ENCODE measurements at regions not wholly inside any gene's neighbourhood (a gene's known extent, or its start where the extent isn't known, plus 50 kb on each side); places are given as distances from the start of the nearest gene placed in this dataset.

DNA sequence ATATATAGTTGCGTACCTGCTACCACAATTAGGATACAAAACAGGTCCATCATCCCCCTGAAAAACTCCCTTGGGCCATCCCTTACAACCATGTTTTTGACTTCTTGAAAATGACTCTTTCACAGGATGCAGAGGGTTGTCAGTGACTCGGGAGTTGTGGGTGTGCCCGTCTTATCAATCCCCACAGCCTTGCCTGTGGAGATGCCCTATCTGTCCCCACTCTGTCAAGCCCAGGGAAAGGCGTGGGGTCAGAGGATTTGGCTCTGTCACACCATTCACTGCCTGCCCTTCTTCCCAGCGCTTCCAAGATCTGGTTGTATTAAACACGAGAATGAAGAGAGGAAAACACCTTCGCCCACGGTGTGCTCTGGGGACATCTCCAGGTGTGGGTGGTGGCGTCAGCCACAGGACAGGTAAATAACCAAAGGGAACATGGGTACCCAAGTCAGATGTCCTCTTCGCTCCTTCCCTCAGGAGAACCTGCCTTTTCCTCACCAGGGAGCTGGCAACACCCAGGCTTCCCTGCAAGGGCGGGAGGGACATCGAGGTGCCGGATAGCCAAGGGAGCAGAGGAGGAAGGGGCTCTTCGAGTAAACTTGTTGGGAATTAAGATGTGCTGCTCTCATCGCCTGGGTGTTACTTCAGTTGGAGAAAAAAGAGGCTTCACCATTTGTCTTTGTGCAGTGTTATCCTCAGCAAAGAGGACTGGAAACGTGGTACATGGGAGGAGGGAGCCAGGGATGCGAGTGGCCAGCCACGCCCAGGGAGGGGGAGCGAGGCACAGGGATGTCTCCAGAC lies 100.3 kb downstream of the B3GNT2 start (continued):
- TF ChIP-seq, protein P1, sequence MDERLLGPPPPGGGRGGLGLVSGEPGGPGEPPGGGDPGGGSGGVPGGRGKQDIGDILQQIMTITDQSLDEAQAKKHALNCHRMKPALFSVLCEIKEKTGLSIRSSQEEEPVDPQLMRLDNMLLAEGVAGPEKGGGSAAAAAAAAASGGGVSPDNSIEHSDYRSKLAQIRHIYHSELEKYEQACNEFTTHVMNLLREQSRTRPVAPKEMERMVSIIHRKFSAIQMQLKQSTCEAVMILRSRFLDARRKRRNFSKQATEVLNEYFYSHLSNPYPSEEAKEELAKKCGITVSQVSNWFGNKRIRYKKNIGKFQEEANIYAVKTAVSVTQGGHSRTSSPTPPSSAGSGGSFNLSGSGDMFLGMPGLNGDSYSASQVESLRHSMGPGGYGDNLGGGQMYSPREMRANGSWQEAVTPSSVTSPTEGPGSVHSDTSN (CRISPR knock-in tag; IDR thresholded peaks at IDR 0.05; ENCODE audit: low read depth): no peak
- TF ChIP-seq, protein P1 (tag; conservative IDR thresholded peaks at IDR 0.05; ENCODE audit: low read depth): peak; percentile 73
- no peak for TF ChIP-seq CBX2 (IDR thresholded peaks at IDR 0.05; ENCODE audit: insufficient read depth, low read length, poor library complexity, severe bottlenecking)
- peak in 1 of 2 experiments; percentile 28; a peak in 1 of 3 replicates for TF ChIP-seq CBX3 (IDR thresholded peaks at IDR 0.05; ENCODE audit: borderline replicate concordance in 1 of 2, low read length in 2 of 2)
- TF ChIP-seq E2F3 (CRISPR knock-in tag; IDR thresholded peaks at IDR 0.05): 0 out of 2 replicates have a peak, but pooled peaks have one; percentile 19
- TF ChIP-seq TBL1XR1 (IDR thresholded peaks at IDR 0.05; ENCODE audit: low read length in 2 of 2): peak; percentile 75 to 81; a peak in 3 of 4 replicates
- TF ChIP-seq TAF9B (IDR thresholded peaks at IDR 0.05; ENCODE audit: partially characterized antibody): peak; percentile 59
- TF ChIP-seq, protein P2, sequence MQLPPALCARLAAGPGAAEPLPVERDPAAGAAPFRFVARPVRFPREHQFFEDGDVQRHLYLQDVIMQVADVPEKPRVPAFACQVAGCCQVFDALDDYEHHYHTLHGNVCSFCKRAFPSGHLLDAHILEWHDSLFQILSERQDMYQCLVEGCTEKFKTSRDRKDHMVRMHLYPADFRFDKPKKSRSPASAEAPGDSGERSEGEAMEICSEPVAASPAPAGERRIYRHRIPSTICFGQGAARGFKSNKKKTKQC (CRISPR knock-in tag; IDR thresholded peaks at IDR 0.05): peak; percentile 70; the same call in 1 of the 2 replicates
- TF ChIP-seq HDAC1 (IDR thresholded peaks at IDR 0.05): peak in 1 of 2 experiments; percentile 89; a peak in 2 of 4 replicates
- no peak for TF ChIP-seq NR4A1 (CRISPR knock-in tag; IDR thresholded peaks at IDR 0.05)
- TF ChIP-seq NR4A1 (tag; IDR thresholded peaks at IDR 0.05): 0 out of 2 replicates have a peak, but pooled peaks have one; percentile 17
- no peak for TF ChIP-seq ZNF224 (CRISPR knock-in tag; IDR thresholded peaks at IDR 0.05)
- TF ChIP-seq ZNF583 (CRISPR knock-in tag; IDR thresholded peaks at IDR 0.05): 0 out of 2 replicates have a peak, but pooled peaks have one; percentile 71
- peak; percentile 4 to 26; a peak in 1 of 4 replicates for TF ChIP-seq RAD21 (CRISPR knock-in tag; conservative IDR thresholded peaks at IDR 0.05 in 1 of 2, IDR thresholded peaks at IDR 0.05 in 1 of 2)
- peak; percentile 70; the same call in 1 of the 2 replicates for TF ChIP-seq FOXJ2 (tag; IDR thresholded peaks at IDR 0.05)
- TF ChIP-seq STAT5A (IDR thresholded peaks at IDR 0.05; ENCODE audit: borderline replicate concordance, low read length): peak; percentile 88
- no peak for TF ChIP-seq SAP30 (IDR thresholded peaks at IDR 0.05; ENCODE audit: borderline replicate concordance, insufficient read depth, low read depth, low read length, poor library complexity, severe bottlenecking)
- TF ChIP-seq EGR1 (conservative IDR thresholded peaks at IDR 0.05): peak; percentile 69
- TF ChIP-seq ZNF431 (CRISPR knock-in tag; IDR thresholded peaks at IDR 0.05): peak; percentile 53; the same call in 1 of the 2 replicates
- TF ChIP-seq ZC3H4 (CRISPR knock-in tag; IDR thresholded peaks at IDR 0.05; ENCODE audit: borderline replicate concordance): 0 out of 2 replicates have a peak, but pooled peaks have one; percentile 18
- peak; percentile 33; the same call in 1 of the 2 replicates for TF ChIP-seq ESRRA (IDR thresholded peaks at IDR 0.05; ENCODE audit: borderline replicate concordance, low read depth)
